GM12878 (cell line): ENCODE measurements at regions not wholly inside any gene's neighbourhood (a gene's known extent, or its start where the extent isn't known, plus 50 kb on each side); places are given as distances from the start of the nearest gene placed in this dataset.

Experiments
- TCF12 ChIP-seq: IDR thresholded peaks from 2 replicates; pipeline ENCODE4 v1.6.1; 2011; ENCODE audit warnings: low read depth, mild to moderate bottlenecking, low read length
- TF ChIP-seq, protein P1 (sequence below): IDR thresholded peaks from 2 replicates; pipeline ENCODE4 v1.6.1; 2012; ENCODE audit warnings: mild to moderate bottlenecking, low read depth, low read length
- TF ChIP-seq, protein P2 (sequence below), 3 experiments: IDR thresholded peaks in 2 of 3; conservative IDR thresholded peaks in 1 of 3; 2 replicates each; pipeline ENCODE4 v1.5.1; 2011; ENCODE audit warnings: low read depth in 3 of 3, low read length in 3 of 3, mild to moderate bottlenecking in 3 of 3, control low read depth in 2 of 3, moderate library complexity in 2 of 3, inconsistent platforms in 1 of 3, mixed read lengths in 1 of 3; ENCODE audit not compliant: control insufficient read depth in 2 of 3, insufficient read depth in 1 of 3; ENCODE audit errors: extremely low read depth in 1 of 3
- TF ChIP-seq, protein P3 (sequence below): IDR thresholded peaks from 2 replicates; pipeline ENCODE4 v1.6.1; 2012; ENCODE audit warnings: low read depth, low read length, improper control_type of control experiment

DNA sequence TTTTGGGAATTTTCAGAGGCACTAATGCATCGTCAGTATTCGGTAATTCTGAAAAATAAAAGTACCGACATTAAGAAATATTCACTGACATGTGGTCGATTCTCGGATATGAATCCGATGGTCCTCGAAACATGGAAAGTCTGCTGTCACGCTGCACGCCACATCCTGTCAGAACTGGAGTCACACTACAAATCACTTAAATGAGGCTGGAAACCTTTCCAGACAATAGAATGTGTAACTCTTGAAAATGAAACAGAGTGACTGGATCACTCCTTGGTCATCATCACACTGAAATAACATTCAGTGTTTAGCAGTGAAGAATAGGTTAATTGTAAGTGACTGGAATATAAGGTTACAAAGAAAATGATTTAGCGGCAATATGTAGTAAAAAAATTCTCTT lies 620.1 kb upstream of the ADAMTS5 start:
- TF ChIP-seq, protein P1, sequence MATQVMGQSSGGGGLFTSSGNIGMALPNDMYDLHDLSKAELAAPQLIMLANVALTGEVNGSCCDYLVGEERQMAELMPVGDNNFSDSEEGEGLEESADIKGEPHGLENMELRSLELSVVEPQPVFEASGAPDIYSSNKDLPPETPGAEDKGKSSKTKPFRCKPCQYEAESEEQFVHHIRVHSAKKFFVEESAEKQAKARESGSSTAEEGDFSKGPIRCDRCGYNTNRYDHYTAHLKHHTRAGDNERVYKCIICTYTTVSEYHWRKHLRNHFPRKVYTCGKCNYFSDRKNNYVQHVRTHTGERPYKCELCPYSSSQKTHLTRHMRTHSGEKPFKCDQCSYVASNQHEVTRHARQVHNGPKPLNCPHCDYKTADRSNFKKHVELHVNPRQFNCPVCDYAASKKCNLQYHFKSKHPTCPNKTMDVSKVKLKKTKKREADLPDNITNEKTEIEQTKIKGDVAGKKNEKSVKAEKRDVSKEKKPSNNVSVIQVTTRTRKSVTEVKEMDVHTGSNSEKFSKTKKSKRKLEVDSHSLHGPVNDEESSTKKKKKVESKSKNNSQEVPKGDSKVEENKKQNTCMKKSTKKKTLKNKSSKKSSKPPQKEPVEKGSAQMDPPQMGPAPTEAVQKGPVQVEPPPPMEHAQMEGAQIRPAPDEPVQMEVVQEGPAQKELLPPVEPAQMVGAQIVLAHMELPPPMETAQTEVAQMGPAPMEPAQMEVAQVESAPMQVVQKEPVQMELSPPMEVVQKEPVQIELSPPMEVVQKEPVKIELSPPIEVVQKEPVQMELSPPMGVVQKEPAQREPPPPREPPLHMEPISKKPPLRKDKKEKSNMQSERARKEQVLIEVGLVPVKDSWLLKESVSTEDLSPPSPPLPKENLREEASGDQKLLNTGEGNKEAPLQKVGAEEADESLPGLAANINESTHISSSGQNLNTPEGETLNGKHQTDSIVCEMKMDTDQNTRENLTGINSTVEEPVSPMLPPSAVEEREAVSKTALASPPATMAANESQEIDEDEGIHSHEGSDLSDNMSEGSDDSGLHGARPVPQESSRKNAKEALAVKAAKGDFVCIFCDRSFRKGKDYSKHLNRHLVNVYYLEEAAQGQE: no peak
- no peak for TF ChIP-seq TCF12
- TF ChIP-seq, protein P2, sequence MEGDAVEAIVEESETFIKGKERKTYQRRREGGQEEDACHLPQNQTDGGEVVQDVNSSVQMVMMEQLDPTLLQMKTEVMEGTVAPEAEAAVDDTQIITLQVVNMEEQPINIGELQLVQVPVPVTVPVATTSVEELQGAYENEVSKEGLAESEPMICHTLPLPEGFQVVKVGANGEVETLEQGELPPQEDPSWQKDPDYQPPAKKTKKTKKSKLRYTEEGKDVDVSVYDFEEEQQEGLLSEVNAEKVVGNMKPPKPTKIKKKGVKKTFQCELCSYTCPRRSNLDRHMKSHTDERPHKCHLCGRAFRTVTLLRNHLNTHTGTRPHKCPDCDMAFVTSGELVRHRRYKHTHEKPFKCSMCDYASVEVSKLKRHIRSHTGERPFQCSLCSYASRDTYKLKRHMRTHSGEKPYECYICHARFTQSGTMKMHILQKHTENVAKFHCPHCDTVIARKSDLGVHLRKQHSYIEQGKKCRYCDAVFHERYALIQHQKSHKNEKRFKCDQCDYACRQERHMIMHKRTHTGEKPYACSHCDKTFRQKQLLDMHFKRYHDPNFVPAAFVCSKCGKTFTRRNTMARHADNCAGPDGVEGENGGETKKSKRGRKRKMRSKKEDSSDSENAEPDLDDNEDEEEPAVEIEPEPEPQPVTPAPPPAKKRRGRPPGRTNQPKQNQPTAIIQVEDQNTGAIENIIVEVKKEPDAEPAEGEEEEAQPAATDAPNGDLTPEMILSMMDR (IDR thresholded peaks at IDR 0.05 in 2 of 3, conservative IDR thresholded peaks at IDR 0.05 in 1 of 3; ENCODE audit: control insufficient read depth in 2 of 3, extremely low read depth in 1 of 3, insufficient read depth in 1 of 3, low read depth in 3 of 3, low read length in 3 of 3): no peak
- TF ChIP-seq, protein P3, sequence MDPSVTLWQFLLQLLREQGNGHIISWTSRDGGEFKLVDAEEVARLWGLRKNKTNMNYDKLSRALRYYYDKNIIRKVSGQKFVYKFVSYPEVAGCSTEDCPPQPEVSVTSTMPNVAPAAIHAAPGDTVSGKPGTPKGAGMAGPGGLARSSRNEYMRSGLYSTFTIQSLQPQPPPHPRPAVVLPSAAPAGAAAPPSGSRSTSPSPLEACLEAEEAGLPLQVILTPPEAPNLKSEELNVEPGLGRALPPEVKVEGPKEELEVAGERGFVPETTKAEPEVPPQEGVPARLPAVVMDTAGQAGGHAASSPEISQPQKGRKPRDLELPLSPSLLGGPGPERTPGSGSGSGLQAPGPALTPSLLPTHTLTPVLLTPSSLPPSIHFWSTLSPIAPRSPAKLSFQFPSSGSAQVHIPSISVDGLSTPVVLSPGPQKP: no peak
